Neural cell (in vitro differentiated cells): ENCODE measurements at regions not wholly inside any gene's neighbourhood (a gene's known extent, or its start where the extent isn't known, plus 50 kb on each side); places are given as distances from the start of the nearest gene placed in this dataset.

Experiments
- H2AFZ ChIP-seq: fragments of 200-600, 300-800 bp; sonication (generic), shearing (Covaris generic); 2 replicates; pipeline ENCODE4 v1.6.0; 2014; ENCODE audit warnings: low read depth, mild to moderate bottlenecking, antibody characterized with exemption, low read length, moderate library complexity
- H3F3A ChIP-seq: fragments of 200-600 bp; shearing (Covaris generic); 2 replicates; pipeline ENCODE4 v1.6.1; 2016; ENCODE audit warnings: mild to moderate bottlenecking, moderate library complexity, mixed read lengths, antibody characterized with exemption, low read length; ENCODE audit not compliant: insufficient read depth, poor library complexity, severe bottlenecking
- H3K27ac ChIP-seq: fragments of 200-600, 300-800 bp; sonication (generic), shearing (Covaris generic); 2 replicates; pipeline ENCODE4 v1.5.1; 2014; ENCODE audit warnings: mild to moderate bottlenecking, low read length, moderate library complexity
- H3K27me3 ChIP-seq: fragments of 300-800, 200-600 bp; sonication (generic), shearing (Covaris generic); 2 replicates; pipeline ENCODE4 v1.6.0; 2014; ENCODE audit warnings: mild to moderate bottlenecking, low read depth, low read length, moderate library complexity; ENCODE audit not compliant: insufficient read depth
- H3K36me3 ChIP-seq: fragments of 300-800, 200-600 bp; sonication (generic), shearing (Covaris generic); 2 replicates; pipeline ENCODE4 v1.5.1; 2014; ENCODE audit warnings: mild to moderate bottlenecking, antibody characterized with exemption, low read length, moderate library complexity; ENCODE audit not compliant: insufficient read depth
- H3K4me2 ChIP-seq: fragments of 300-800, 200-600 bp; sonication (generic), shearing (Covaris generic); 2 replicates; pipeline ENCODE4 v1.6.0; 2014; ENCODE audit warnings: mild to moderate bottlenecking, low read length
- H3K4me3 ChIP-seq: fragments of 300-800, 200-600 bp; sonication (generic), shearing (Covaris generic); 2 replicates; pipeline ENCODE4 v1.5.1; 2014; ENCODE audit warnings: mild to moderate bottlenecking, low read length, moderate library complexity
- H3K79me2 ChIP-seq: fragments of 200-600 bp; shearing (Covaris generic); replicated peaks from 2 replicates; pipeline ENCODE4 v1.6.0; 2014; ENCODE audit warnings: mild to moderate bottlenecking, low read length, moderate library complexity; ENCODE audit not compliant: insufficient read depth
- H3K9ac ChIP-seq: fragments of 300-800, 200-600 bp; sonication (generic), shearing (Covaris generic); 2 replicates; pipeline ENCODE4 v1.6.1; 2016; ENCODE audit warnings: mild to moderate bottlenecking, low read length, mixed read lengths
- H3K9me2 ChIP-seq: fragments of 200-600 bp; shearing (Covaris generic); 2 replicates; pipeline ENCODE4 v1.6.1; 2016; ENCODE audit warnings: mild to moderate bottlenecking, low read length, mixed read lengths; ENCODE audit not compliant: insufficient read depth
- H3K9me3 ChIP-seq: fragments of 200-600, 300-800 bp; sonication (generic), shearing (Covaris generic); 2 replicates; pipeline ENCODE4 v1.6.1; 2016; ENCODE audit warnings: mild to moderate bottlenecking, mixed run types, low read length, moderate library complexity, mixed read lengths
- H4K20me1 ChIP-seq: fragments of 200-600 bp; shearing (Covaris generic); 2 replicates; pipeline ENCODE4 v1.6.1; 2016; ENCODE audit warnings: mild to moderate bottlenecking, mixed run types; ENCODE audit not compliant: insufficient read depth
- EP300 ChIP-seq: fragments of 450-650 bp; conservative IDR thresholded peaks from 2 replicates; pipeline ENCODE4 v1.6.1; 2014; ENCODE audit warnings: antibody characterized with exemption, mild to moderate bottlenecking, moderate library complexity; ENCODE audit not compliant: poor library complexity, severe bottlenecking
- EZH2 ChIP-seq: fragments of 200-600, 300-800 bp; shearing (Covaris generic), sonication (generic); IDR thresholded peaks from 2 replicates; pipeline ENCODE4 v1.6.1; 2014; ENCODE audit warnings: antibody characterized with exemption, low read length, borderline replicate concordance, mild to moderate bottlenecking; ENCODE audit not compliant: insufficient read depth, poor library complexity, severe bottlenecking
- MXI1 ChIP-seq: fragments of 450-650 bp; conservative IDR thresholded peaks from 2 replicates; pipeline ENCODE4 v1.6.1; 2014; ENCODE audit warnings: antibody characterized with exemption, mild to moderate bottlenecking; ENCODE audit not compliant: poor library complexity, severe bottlenecking
- POLR2AphosphoS5 ChIP-seq: IDR thresholded peaks from 2 replicates; pipeline ENCODE4 v1.6.1; 2012
- RAD21 ChIP-seq: fragments of 450-650 bp; conservative IDR thresholded peaks from 2 replicates; pipeline ENCODE4 v1.6.1; 2014; ENCODE audit warnings: antibody characterized with exemption, mild to moderate bottlenecking, moderate library complexity
- SMC3 ChIP-seq: fragments of 450-650 bp; conservative IDR thresholded peaks from 2 replicates; pipeline ENCODE4 v1.6.1; 2014; ENCODE audit warnings: antibody characterized with exemption, mild to moderate bottlenecking, moderate library complexity; ENCODE audit not compliant: poor library complexity
- TAF1 ChIP-seq: IDR thresholded peaks from 2 replicates; pipeline ENCODE4 v1.6.1; 2012; ENCODE audit warnings: low read depth
- TF ChIP-seq, protein P1 (sequence below): fragments of 450-650 bp; IDR thresholded peaks from 2 replicates; pipeline ENCODE4 v1.5.1; 2014; ENCODE audit warnings: antibody characterized with exemption, mild to moderate bottlenecking, moderate library complexity; ENCODE audit not compliant: poor library complexity, severe bottlenecking
- TF ChIP-seq, protein P2 (sequence below): IDR thresholded peaks from 2 replicates; pipeline ENCODE4 v1.6.1; 2012; ENCODE audit warnings: borderline replicate concordance

DNA sequence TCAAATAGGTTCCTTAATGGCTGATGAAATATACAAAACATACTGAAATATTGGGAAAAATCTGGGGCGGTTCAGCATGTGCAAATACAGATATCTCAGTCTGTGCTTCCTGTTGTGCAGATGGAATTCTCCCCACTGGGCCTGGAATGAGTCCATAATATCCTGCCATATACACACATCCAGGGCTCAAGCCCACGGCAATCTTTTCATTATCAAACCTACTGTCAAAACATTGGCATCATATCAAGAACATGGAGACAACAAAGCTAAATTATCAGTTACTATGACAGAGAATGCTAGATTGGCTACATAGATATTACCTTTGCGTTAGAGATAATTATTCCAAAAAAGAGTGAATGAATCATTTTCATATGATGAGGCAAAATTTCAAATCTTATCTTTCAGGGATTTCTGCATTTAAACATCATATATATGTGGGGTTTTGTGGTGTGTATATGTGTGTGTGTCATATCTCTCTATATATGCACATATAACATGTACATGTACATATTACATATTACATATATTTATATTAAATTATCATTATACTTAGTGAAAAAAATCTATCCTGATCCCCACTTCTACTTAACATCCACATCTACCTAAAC is 713.3 kb downstream of the GBE1 start:
- no peaks in the 10 kb centered on the region for H3F3A ChIP-seq
- H3K9me3 ChIP-seq, result no peaks in the 10 kb centered on the region
- no peaks in the 10 kb centered on the region for H3K9me2 ChIP-seq
- TF ChIP-seq POLR2AphosphoS5 (no peak), MXI1 (no peak), TAF1 (no peak), EP300 (no peak), SMC3 (no peak), RAD21 (no peak), EZH2 (no peak)
- TF ChIP-seq, protein P1, sequence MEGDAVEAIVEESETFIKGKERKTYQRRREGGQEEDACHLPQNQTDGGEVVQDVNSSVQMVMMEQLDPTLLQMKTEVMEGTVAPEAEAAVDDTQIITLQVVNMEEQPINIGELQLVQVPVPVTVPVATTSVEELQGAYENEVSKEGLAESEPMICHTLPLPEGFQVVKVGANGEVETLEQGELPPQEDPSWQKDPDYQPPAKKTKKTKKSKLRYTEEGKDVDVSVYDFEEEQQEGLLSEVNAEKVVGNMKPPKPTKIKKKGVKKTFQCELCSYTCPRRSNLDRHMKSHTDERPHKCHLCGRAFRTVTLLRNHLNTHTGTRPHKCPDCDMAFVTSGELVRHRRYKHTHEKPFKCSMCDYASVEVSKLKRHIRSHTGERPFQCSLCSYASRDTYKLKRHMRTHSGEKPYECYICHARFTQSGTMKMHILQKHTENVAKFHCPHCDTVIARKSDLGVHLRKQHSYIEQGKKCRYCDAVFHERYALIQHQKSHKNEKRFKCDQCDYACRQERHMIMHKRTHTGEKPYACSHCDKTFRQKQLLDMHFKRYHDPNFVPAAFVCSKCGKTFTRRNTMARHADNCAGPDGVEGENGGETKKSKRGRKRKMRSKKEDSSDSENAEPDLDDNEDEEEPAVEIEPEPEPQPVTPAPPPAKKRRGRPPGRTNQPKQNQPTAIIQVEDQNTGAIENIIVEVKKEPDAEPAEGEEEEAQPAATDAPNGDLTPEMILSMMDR, result no peak
- TF ChIP-seq, protein P2, sequence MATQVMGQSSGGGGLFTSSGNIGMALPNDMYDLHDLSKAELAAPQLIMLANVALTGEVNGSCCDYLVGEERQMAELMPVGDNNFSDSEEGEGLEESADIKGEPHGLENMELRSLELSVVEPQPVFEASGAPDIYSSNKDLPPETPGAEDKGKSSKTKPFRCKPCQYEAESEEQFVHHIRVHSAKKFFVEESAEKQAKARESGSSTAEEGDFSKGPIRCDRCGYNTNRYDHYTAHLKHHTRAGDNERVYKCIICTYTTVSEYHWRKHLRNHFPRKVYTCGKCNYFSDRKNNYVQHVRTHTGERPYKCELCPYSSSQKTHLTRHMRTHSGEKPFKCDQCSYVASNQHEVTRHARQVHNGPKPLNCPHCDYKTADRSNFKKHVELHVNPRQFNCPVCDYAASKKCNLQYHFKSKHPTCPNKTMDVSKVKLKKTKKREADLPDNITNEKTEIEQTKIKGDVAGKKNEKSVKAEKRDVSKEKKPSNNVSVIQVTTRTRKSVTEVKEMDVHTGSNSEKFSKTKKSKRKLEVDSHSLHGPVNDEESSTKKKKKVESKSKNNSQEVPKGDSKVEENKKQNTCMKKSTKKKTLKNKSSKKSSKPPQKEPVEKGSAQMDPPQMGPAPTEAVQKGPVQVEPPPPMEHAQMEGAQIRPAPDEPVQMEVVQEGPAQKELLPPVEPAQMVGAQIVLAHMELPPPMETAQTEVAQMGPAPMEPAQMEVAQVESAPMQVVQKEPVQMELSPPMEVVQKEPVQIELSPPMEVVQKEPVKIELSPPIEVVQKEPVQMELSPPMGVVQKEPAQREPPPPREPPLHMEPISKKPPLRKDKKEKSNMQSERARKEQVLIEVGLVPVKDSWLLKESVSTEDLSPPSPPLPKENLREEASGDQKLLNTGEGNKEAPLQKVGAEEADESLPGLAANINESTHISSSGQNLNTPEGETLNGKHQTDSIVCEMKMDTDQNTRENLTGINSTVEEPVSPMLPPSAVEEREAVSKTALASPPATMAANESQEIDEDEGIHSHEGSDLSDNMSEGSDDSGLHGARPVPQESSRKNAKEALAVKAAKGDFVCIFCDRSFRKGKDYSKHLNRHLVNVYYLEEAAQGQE, result no peak
- no peak overlapping the region for H2AFZ ChIP-seq
- no peaks in the 10 kb centered on the region for H3K36me3 ChIP-seq
- no peaks in the 10 kb centered on the region for H4K20me1 ChIP-seq
- H3K9ac ChIP-seq, result no peak overlapping the region
- no peak overlapping the region for H3K4me3 ChIP-seq
- H3K27me3 ChIP-seq, result no peaks in the 10 kb centered on the region
- H3K79me2 ChIP-seq, result no peaks in the 10 kb centered on the region
- no peak overlapping the region for H3K27ac ChIP-seq
- no peak overlapping the region for H3K4me2 ChIP-seq

DNA sequence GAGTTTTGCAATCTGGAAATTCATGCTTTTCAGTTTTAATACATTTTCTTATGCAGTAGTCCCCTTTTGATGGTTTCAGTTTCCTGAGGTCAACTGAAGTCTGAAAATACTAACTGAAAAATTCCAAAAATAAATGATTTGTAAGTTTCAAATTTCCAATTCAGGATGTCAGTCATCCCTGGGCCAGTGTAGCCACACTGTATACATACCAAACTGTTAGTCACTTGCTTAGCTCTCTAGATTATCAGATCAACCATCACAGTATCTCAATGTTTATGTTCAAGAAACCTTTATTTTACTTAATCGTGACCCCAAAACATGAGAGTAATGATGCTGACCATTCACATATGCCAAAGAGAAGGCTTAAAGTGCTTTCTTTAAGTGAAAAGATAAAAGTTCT is 715.5 kb downstream of the GBE1 start:
- Histone ChIP-seq H3K4me3 (no peak overlapping the region), H3K4me2 (no peak overlapping the region), H3K9ac (no peak overlapping the region), H3K27ac (no peak overlapping the region), H4K20me1 (no peaks in the 10 kb centered on the region), H3K36me3 (no peaks in the 10 kb centered on the region), H3K79me2 (no peaks in the 10 kb centered on the region), H3K9me2 (no peaks in the 10 kb centered on the region), H3K27me3 (no peaks in the 10 kb centered on the region), H2AFZ (no peak overlapping the region), H3K9me3 (no peaks in the 10 kb centered on the region), H3F3A (no peaks in the 10 kb centered on the region)
- TF ChIP-seq EZH2 (no peak), POLR2AphosphoS5 (no peak), TAF1 (no peak), EP300 (no peak)
